HCT116 (cell line): ENCODE measurements at regions not wholly inside any gene's neighbourhood (a gene's known extent, or its start where the extent isn't known, plus 50 kb on each side); places are given as distances from the start of the nearest gene placed in this dataset.

Source experiments
- CTCF ChIP-seq, 3 experiments: fragments of 200-600 bp in 1 of 3; sonication (generic) in 1 of 3; IDR thresholded peaks in 2 of 3; conservative IDR thresholded peaks in 1 of 3; 2 replicates each; pipeline ENCODE4 v1.5.1; 2012 to 2017; ENCODE audit warnings: low read depth in 2 of 3, low read length in 2 of 3, antibody characterized with exemption in 1 of 3, borderline replicate concordance in 1 of 3, control low read depth in 1 of 3, mild to moderate bottlenecking in 1 of 3, mixed read lengths in 1 of 3, mixed run types in 1 of 3, moderate library complexity in 1 of 3; ENCODE audit not compliant: insufficient read depth in 1 of 3
- EGR1 ChIP-seq: IDR thresholded peaks from 2 replicates; pipeline ENCODE4 v1.6.1; 2012; ENCODE audit warnings: low read depth
- ELF1 ChIP-seq: IDR thresholded peaks from 2 replicates; pipeline ENCODE4 v1.6.1; 2012; ENCODE audit warnings: low read depth, borderline replicate concordance
- EZH2 ChIP-seq: fragments of 200-600 bp; sonication (generic); IDR thresholded peaks from 2 replicates; pipeline ENCODE4 v1.6.1; 2017; ENCODE audit warnings: antibody characterized with exemption, mixed run types
- EZH2phosphoT487 ChIP-seq: fragments of 200-600 bp; IDR thresholded peaks from 2 replicates; pipeline ENCODE4 v1.6.1; 2018; ENCODE audit warnings: antibody characterized with exemption, borderline replicate concordance
- JUND ChIP-seq: IDR thresholded peaks from 2 replicates; pipeline ENCODE4 v1.6.1; 2012
- POLR2A ChIP-seq: IDR thresholded peaks from 2 replicates; pipeline ENCODE4 v1.7.0; 2011; ENCODE audit warnings: borderline replicate concordance; ENCODE audit not compliant: insufficient read depth, insufficient read length; ENCODE audit errors: extremely low read depth
- POLR2AphosphoS5 ChIP-seq: IDR thresholded peaks from 2 replicates; pipeline ENCODE4 v1.6.1; 2011; ENCODE audit warnings: mild to moderate bottlenecking, low read depth, low read length, moderate library complexity
- RAD21 ChIP-seq: IDR thresholded peaks from 2 replicates; pipeline ENCODE4 v1.6.1; 2012; ENCODE audit warnings: low read depth, mild to moderate bottlenecking
- TCF7L2 ChIP-seq: IDR thresholded peaks from 2 replicates; pipeline ENCODE4 v1.7.0; 2011; ENCODE audit warnings: borderline replicate concordance, inconsistent platforms; ENCODE audit not compliant: insufficient read depth, insufficient read length; ENCODE audit errors: extremely low read depth

- TF ChIP-seq RAD21 (no peak), EZH2phosphoT487 (no peak), CTCF (IDR thresholded peaks at IDR 0.05 in 2 of 3, conservative IDR thresholded peaks at IDR 0.05 in 1 of 3; ENCODE audit: borderline replicate concordance in 1 of 3, insufficient read depth in 1 of 3, low read depth in 2 of 3, low read length in 2 of 3) (no peak), JUND (no peak), EZH2 (no peak), ELF1 (no peak), POLR2A (no peak), TCF7L2 (no peak), POLR2AphosphoS5 (no peak), EGR1 (no peak)
Observed at GRCh38 chr13:83515268-83516015, 366.8 kb downstream of the SLITRK1 start.
